GM06990 (cell line): ENCODE measurements at regions not wholly inside any gene's neighbourhood (a gene's known extent, or its start where the extent isn't known, plus 50 kb on each side); places are given as distances from the start of the nearest gene placed in this dataset.

Source experiments
- DNase-seq: peaks from one replicate; pipeline ENCODE4 v3.0.0-alpha.2; 2011; ENCODE audit not compliant: insufficient read length; ENCODE audit errors: extremely low read depth
- H3K27me3 ChIP-seq: replicated peaks from 2 replicates; pipeline ENCODE4 v1.6.0; 2011; ENCODE audit warnings: low read length; ENCODE audit not compliant: control insufficient read depth, insufficient read depth
- H3K36me3 ChIP-seq: 2 replicates; pipeline ENCODE4 v1.5.1; 2011; ENCODE audit warnings: low read length; ENCODE audit not compliant: control insufficient read depth, insufficient read depth
- H3K4me3 ChIP-seq: replicated peaks from 2 replicates; pipeline ENCODE4 v1.5.1; 2011; ENCODE audit warnings: low read depth, mild to moderate bottlenecking, control low read depth, low read length
- TF ChIP-seq, protein P1 (sequence below): IDR thresholded peaks from 2 replicates; pipeline ENCODE4 v1.5.1; 2011; ENCODE audit warnings: low read length, control low read depth, mild to moderate bottlenecking, inconsistent platforms; ENCODE audit not compliant: insufficient read depth, poor library complexity, severe bottlenecking

DNA sequence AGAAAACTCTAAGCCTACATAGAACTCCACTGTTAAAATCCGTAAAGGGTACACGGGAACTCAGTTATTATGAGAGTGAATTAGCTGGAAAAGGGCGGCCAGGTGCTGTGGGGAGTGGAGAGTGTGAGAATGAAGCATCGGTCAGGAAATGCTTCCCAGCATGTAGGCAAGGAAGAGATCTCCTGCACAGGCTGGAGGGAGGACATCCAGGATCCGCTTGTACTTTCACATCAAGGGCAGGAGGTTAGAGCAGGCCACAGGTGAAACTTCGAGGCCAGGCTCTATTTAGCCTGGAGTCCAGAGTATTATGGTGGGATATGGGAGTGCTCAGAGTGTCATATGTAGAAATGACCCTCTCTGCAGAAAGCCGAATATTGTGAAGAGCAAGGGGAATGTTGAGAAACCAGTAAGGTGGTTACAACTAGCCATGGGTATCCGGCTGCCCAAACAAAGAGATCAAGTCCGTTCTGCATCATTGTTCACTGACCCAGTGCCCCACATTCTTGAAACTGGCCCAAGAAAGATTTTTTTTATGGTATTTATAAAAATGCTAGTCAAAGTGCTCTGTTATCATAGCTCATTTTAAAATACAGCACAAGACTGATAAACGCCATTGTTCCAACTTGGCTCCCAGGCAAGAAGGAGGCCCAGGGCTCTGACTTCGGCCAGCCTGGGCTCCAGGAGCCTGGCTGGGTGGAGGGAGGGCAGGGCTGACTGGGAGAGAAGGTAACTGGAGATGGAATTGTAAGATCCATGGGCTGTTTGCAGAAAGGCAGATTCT, 79.4 kb upstream of the HIF1A start:
- no peak for DNase-seq
- no peaks in the 10 kb centered on the region; the same call in 1 of the 2 replicates for H3K27me3 ChIP-seq
- TF ChIP-seq, protein P1, sequence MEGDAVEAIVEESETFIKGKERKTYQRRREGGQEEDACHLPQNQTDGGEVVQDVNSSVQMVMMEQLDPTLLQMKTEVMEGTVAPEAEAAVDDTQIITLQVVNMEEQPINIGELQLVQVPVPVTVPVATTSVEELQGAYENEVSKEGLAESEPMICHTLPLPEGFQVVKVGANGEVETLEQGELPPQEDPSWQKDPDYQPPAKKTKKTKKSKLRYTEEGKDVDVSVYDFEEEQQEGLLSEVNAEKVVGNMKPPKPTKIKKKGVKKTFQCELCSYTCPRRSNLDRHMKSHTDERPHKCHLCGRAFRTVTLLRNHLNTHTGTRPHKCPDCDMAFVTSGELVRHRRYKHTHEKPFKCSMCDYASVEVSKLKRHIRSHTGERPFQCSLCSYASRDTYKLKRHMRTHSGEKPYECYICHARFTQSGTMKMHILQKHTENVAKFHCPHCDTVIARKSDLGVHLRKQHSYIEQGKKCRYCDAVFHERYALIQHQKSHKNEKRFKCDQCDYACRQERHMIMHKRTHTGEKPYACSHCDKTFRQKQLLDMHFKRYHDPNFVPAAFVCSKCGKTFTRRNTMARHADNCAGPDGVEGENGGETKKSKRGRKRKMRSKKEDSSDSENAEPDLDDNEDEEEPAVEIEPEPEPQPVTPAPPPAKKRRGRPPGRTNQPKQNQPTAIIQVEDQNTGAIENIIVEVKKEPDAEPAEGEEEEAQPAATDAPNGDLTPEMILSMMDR = no peak
- no peak overlapping the region for H3K4me3 ChIP-seq
- H3K36me3 ChIP-seq = no peaks in the 10 kb centered on the region

DNA sequence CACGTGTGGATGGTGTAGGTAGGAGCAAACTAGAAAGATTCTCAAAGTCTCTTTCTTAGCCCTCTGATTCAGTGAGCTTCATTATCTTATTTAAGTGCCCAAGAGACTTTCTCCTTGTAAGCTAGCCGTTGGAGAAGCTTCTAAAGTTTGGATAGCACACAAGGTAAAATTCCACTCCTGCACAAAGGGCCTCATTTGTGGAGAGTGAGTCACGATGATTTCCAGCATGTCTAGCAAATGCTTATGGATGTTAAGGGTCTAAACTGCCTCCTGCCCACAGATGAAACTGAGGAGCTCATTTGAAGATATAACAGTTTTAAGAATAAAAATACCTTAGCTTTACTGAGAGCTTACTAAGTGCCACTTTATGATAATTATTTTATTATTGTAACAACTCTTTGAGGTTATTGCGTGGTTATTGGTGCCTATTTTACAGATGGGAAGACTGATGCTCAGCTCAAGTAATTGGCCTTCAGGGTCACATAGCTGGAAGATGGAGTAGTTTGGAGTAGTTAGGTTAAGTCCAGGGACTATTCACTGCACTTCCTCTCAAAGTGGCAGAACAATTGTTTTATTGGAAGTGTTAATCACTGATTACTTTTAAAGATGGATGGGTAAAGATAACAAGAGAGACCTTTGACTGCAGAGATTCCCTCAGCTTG, 78.7 kb upstream of the HIF1A start:
- TF ChIP-seq, protein P1 = no peak
- no peaks in the 10 kb centered on the region for H3K36me3 ChIP-seq
- H3K27me3 ChIP-seq = no peaks in the 10 kb centered on the region; the same call in 1 of the 2 replicates
- H3K4me3 ChIP-seq = no peak overlapping the region
- DNase-seq = no peak

DNA sequence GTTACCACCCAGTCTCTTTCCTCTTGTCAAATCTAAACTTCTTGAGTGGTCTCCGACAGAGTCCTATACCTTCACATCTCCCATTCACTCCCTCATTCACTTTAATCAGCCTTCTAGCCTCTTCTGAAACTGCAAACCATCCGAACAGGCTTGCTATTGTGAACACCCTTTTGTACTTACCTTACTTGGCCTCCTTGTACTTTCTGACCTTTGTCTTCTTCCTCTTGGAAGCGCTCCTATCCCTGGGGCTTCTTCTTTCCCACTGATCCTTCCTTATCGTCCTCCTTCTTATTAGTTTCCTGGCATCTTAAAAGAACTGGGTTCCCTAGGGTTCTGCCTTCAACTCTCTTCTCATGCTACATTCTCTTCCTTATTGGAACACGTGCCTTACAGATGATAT, 76.9 kb upstream of the HIF1A start:
- Histone ChIP-seq H3K36me3 (no peaks in the 10 kb centered on the region), H3K27me3 (no peaks in the 10 kb centered on the region; the same call in 1 of the 2 replicates)

DNA sequence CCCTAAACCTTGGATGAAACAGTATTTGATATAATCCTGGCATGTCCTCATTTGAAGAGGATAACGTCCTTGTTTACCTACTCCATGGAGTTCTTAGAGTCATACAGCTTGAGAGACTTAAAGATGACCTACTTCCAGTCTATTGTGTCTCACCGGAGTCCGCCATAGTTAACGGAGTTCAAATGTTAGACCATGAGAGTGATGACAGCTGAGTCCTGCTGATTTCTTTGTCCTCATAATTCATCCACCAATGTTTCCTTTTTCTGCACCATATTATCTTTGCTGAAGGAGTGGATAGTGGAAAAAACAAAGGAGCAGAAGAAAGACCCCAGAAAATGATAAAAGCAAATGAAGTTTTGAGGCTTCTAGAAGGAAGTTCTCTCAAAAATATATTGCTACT, 75.8 kb upstream of the HIF1A start:
- no peak overlapping the region for H3K4me3 ChIP-seq
- no peaks in the 10 kb centered on the region for H3K27me3 ChIP-seq
- no peak for DNase-seq
- TF ChIP-seq, protein P1 = no peak
- no peaks in the 10 kb centered on the region for H3K36me3 ChIP-seq

More for the DNA sequence above, 76.9 kb upstream of the HIF1A start:
- H3K4me3 ChIP-seq = no peak overlapping the region
- TF ChIP-seq, protein P1 = no peak
- no peak for DNase-seq

DNA sequence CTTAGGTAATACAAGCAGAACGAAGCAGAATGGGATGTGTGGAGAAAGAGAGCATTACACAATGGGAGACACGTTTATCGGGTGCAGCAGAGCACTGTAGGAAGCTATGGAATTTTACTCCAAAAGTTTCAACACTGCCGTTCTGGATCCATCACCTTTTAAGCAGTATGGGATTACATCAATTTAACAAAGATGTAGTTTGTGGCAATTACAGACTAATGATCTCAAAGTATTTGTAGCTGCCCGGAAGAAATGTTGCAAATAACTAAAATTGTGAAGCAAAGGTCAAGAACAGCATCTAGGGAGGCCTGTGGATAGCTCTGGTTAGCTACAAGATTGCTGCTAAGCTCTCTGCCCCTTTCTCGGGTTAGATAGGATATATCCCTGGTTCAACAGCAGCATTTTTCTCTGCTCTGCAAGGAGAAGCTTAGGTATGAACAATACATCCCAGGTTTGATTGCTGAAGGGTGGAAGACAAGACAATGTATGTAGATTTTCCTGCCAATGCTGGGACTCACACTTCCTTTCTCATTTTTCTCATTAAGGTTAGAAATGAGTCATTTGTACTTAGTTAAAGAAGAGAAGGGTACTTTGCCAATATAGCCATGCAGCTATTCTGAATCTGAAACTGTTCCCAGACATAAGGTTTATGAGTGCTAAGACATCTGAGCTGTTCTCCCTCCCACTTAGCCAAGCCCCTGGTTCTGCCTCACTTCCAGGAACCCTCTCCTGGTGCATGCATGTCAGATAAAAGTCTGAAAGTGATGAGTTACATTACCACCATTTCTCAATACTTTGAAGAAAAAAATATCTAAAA, 75.0 kb upstream of the HIF1A start:
- DNase-seq = no peak
- TF ChIP-seq, protein P1 = no peak
- H3K4me3 ChIP-seq = no peak overlapping the region

More for the DNA sequence above, 75.0 kb upstream of the HIF1A start:
- Histone ChIP-seq H3K36me3 (no peaks in the 10 kb centered on the region), H3K27me3 (no peaks in the 10 kb centered on the region)
